CD4-positive, alpha-beta memory T cell (primary cell): ENCODE measurements at regions not wholly inside any gene's neighbourhood (a gene's known extent, or its start where the extent isn't known, plus 50 kb on each side); places are given as distances from the start of the nearest gene placed in this dataset.
A peak's percentile ranks its signal among the peaks of the same experiment; 100 is the strongest.

Source experiments
- CTCF ChIA-PET: fragments of 350-600 bp; sonication (Branson Sonifier 250); formaldehyde crosslinking; loops from one replicate; lab custom pipeline; 2021; ENCODE audit warnings: inconsistent platforms; ENCODE audit not compliant: partially characterized antibody; lab: Charles Lee
- POLR2A ChIA-PET: fragments of 350-600 bp; sonication (Branson Sonifier 250); formaldehyde crosslinking; loops from one replicate; lab custom pipeline; 2021; ENCODE audit not compliant: partially characterized antibody; lab: Charles Lee
- DNase-seq, 5 donors: peaks; one replicate each; pipeline versions ENCODE4 v3.0.0 to v3.0.0-alpha.2; 2020 to 2022; ENCODE audit warnings: mixed read lengths in 1 of 5
- H3K27ac ChIP-seq: one replicate; pipeline ENCODE4 v1.7.0; 2013; ENCODE audit warnings: low read depth, low read length
- H3K27me3 ChIP-seq: 2 replicates; pipeline ENCODE4 v1.7.0; 2013; ENCODE audit warnings: mild to moderate bottlenecking, low read length, moderate library complexity; ENCODE audit not compliant: insufficient read depth
- H3K36me3 ChIP-seq: 2 replicates; pipeline ENCODE4 v1.7.0; 2013; ENCODE audit warnings: mild to moderate bottlenecking, low read length, moderate library complexity; ENCODE audit not compliant: insufficient read depth
- H3K4me1 ChIP-seq: 2 replicates; pipeline ENCODE4 v1.7.0; 2013; ENCODE audit warnings: mild to moderate bottlenecking, low read length, moderate library complexity; ENCODE audit not compliant: insufficient read depth
- H3K4me3 ChIP-seq, 2 donors: one replicate each; pipeline ENCODE4 v1.7.0; 2013; ENCODE audit warnings: low read length in 2 of 2, mild to moderate bottlenecking in 1 of 2
- H3K9me3 ChIP-seq, 2 donors: one replicate each; pipeline ENCODE4 v1.7.0; 2013; ENCODE audit warnings: low read length in 2 of 2, control low read depth in 1 of 2; ENCODE audit not compliant: control insufficient read depth in 1 of 2
- H3K27ac Mint-ChIP-seq, 7 donors: one replicate each; pipeline ENCODE4 v1.8.0; 2020 to 2021; ENCODE audit warnings: mixed read lengths in 7 of 7, mild to moderate bottlenecking in 6 of 7, inconsistent platforms in 3 of 7, moderate library complexity in 3 of 7
- H3K27me3 Mint-ChIP-seq, 2 donors: one replicate each; pipeline ENCODE4 v1.8.0; 2020 to 2021; ENCODE audit warnings: mixed read lengths in 2 of 2
- H3K36me3 Mint-ChIP-seq, 2 donors: one replicate each; pipeline ENCODE4 v1.8.0; 2020 to 2021; ENCODE audit warnings: mixed read lengths in 2 of 2, inconsistent platforms in 1 of 2, mild to moderate bottlenecking in 1 of 2
- H3K4me1 Mint-ChIP-seq, 4 donors: one replicate each; pipeline ENCODE4 v1.8.0; 2020 to 2021; ENCODE audit warnings: mixed read lengths in 4 of 4, mild to moderate bottlenecking in 1 of 4
- H3K4me3 Mint-ChIP-seq, 8 donors: one replicate each; pipeline ENCODE4 v1.8.0; 2020 to 2021; ENCODE audit warnings: mixed read lengths in 8 of 8, mild to moderate bottlenecking in 7 of 8, moderate library complexity in 6 of 8, inconsistent platforms in 3 of 8
- H3K9me3 Mint-ChIP-seq, 8 donors: one replicate each; pipeline ENCODE4 v1.8.0; 2020 to 2021; ENCODE audit warnings: mixed read lengths in 8 of 8, mild to moderate bottlenecking in 5 of 8, inconsistent platforms in 3 of 8, moderate library complexity in 1 of 8
- intact Hi-C: fragments of 100-400 bp; cut with micrococcal nuclease; formaldehyde crosslinking; loops from one replicate; pipeline ENCODE4 v1.15.1; 2023

- H3K36me3 ChIP-seq = no peaks in the 10 kb centered on the region
- no peak for DNase-seq
- H3K27me3 ChIP-seq = no peaks in the 10 kb centered on the region
- no peaks in the 10 kb centered on the region for H3K4me1 ChIP-seq
- no peak overlapping the region for H3K4me3 ChIP-seq
- CTCF ChIA-PET = no interaction called here
- Mint-ChIP-seq H3K9me3 (peaks cover 2 to 11% (median 4%) of the 10 kb centered on the region in 8 donors), H3K27ac (no peak overlapping the region), H3K4me1 (no peaks in the 10 kb centered on the region), H3K27me3 (no peaks in the 10 kb centered on the region), H3K4me3 (no peak overlapping the region), H3K36me3 (no peaks in the 10 kb centered on the region)
- POLR2A ChIA-PET = no interaction called here
- no peaks in the 10 kb centered on the region for H3K9me3 ChIP-seq
- no peak overlapping the region for H3K27ac ChIP-seq
- intact Hi-C loops = no loop called here
Measured at GRCh38 chr1:218636548-218636947, 291.4 kb downstream of the TGFB2 start.

DNA sequence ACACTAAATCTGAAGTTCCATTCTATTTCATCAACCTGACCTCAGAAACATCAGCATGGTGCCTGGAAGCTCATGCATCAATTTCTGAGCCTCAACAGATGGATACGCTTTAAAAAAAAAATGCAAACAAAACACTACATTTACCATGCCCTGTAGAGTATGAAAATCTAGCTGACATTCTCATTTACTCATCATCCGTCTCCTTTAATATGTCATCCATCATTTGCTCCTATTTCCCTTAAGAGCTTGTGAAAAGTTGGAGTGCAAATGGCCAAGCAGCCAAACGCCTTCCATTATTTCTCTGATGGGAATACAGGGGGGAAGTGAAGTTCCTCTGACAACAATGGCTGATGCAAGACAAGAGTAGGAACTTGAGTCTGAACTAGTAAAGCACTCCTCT is 295.0 kb downstream of the TGFB2 start:
- H3K27ac ChIP-seq = no peak overlapping the region
- CTCF ChIA-PET = no interaction called here
- H3K4me1 ChIP-seq = no peaks in the 10 kb centered on the region
- Mint-ChIP-seq H3K27me3 (no peaks in the 10 kb centered on the region), H3K4me1 (no peaks in the 10 kb centered on the region), H3K9me3 (peaks cover 0 to 2% (median 0%) of the 10 kb centered on the region in 8 donors), H3K27ac (no peak overlapping the region), H3K36me3 (no peaks in the 10 kb centered on the region), H3K4me3 (no peak overlapping the region)
- no peaks in the 10 kb centered on the region for H3K27me3 ChIP-seq
- POLR2A ChIA-PET = no interaction called here
- intact Hi-C loops = no loop called here
- no peak for DNase-seq
- no peaks in the 10 kb centered on the region for H3K36me3 ChIP-seq
- H3K9me3 ChIP-seq = no peaks in the 10 kb centered on the region
- no peak overlapping the region for H3K4me3 ChIP-seq

- Histone ChIP-seq H3K27me3 (no peaks in the 10 kb centered on the region), H3K36me3 (no peaks in the 10 kb centered on the region), H3K4me3 (no peak overlapping the region), H3K9me3 (no peaks in the 10 kb centered on the region), H3K4me1 (no peaks in the 10 kb centered on the region), H3K27ac (no peak overlapping the region)
- no peak overlapping the region for H3K4me3 Mint-ChIP-seq
- no peaks in the 10 kb centered on the region for H3K36me3 Mint-ChIP-seq
- peaks cover 0 to 2% (median 0%) of the 10 kb centered on the region in 8 donors for H3K9me3 Mint-ChIP-seq
- H3K4me1 Mint-ChIP-seq = no peaks in the 10 kb centered on the region
- no peak for DNase-seq
- intact Hi-C loops = no loop called here
- H3K27me3 Mint-ChIP-seq = no peaks in the 10 kb centered on the region
- no peak overlapping the region for H3K27ac Mint-ChIP-seq
- ChIA-PET POLR2A (no interaction called here), CTCF (no interaction called here)
Measured at GRCh38 chr1:218642033-218642948, 297.2 kb downstream of the TGFB2 start.

GRCh38 chr1:218643281-218643680 is 298.1 kb downstream of the TGFB2 start:
- Histone ChIP-seq H3K4me3 (no peak overlapping the region), H3K27me3 (no peaks in the 10 kb centered on the region), H3K9me3 (no peaks in the 10 kb centered on the region), H3K4me1 (no peaks in the 10 kb centered on the region), H3K36me3 (no peaks in the 10 kb centered on the region), H3K27ac (no peak overlapping the region)
- no peak for DNase-seq
- CTCF ChIA-PET = interaction anchor here (0.9 kb wide), 1 partner anchor 1269 kb away, joined by 3 read pairs; no protein-coding TSS in a partner anchor
- Mint-ChIP-seq H3K27ac (no peak overlapping the region), H3K27me3 (no peaks in the 10 kb centered on the region), H3K9me3 (peaks cover 0 to 2% (median 0%) of the 10 kb centered on the region in 8 donors), H3K36me3 (no peaks in the 10 kb centered on the region), H3K4me3 (no peak overlapping the region), H3K4me1 (no peaks in the 10 kb centered on the region)
- intact Hi-C loops = no loop called here
- POLR2A ChIA-PET = no interaction called here

GRCh38 chr1:218643926-218644325 is 298.8 kb downstream of the TGFB2 start:
- no peaks in the 10 kb centered on the region for H3K9me3 ChIP-seq
- no peaks in the 10 kb centered on the region for H3K4me1 ChIP-seq
- DNase-seq = no peak
- POLR2A ChIA-PET = no interaction called here
- no peak overlapping the region for H3K27ac ChIP-seq
- H3K27me3 ChIP-seq = no peaks in the 10 kb centered on the region
- H3K4me3 Mint-ChIP-seq = no peak overlapping the region
- CTCF ChIA-PET = interaction anchor here (0.9 kb wide), 1 partner anchor 1270 kb away, joined by 3 read pairs; no protein-coding TSS in a partner anchor
- H3K4me1 Mint-ChIP-seq = no peaks in the 10 kb centered on the region
- intact Hi-C loops = no loop called here
- peaks cover 0 to 2% (median 0%) of the 10 kb centered on the region in 8 donors for H3K9me3 Mint-ChIP-seq
- H3K27me3 Mint-ChIP-seq = no peaks in the 10 kb centered on the region
- H3K4me3 ChIP-seq = no peak overlapping the region
- H3K27ac Mint-ChIP-seq = no peak overlapping the region
- no peaks in the 10 kb centered on the region for H3K36me3 Mint-ChIP-seq
- H3K36me3 ChIP-seq = no peaks in the 10 kb centered on the region

DNA sequence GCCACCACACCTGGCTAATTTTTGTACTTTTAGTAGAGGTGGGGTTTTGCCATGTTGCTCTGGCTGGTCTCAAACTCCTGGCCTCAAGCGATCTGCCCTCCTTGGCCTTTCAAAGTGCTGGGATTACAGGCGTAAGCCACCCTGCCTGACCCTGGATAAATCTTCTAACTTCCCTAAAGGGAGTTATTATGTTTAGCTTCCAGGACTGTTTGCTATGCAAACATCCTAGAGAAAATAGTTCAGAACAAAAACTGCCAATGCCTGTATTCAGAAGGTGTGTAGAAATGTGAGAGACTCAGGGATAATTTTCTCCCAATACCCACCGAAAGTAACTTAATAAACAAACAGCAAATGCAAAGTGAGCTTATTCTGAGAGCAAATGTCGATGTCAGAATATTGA is 301.2 kb downstream of the TGFB2 start:
- Histone ChIP-seq H3K4me3 (no peak overlapping the region), H3K4me1 (no peaks in the 10 kb centered on the region), H3K36me3 (no peaks in the 10 kb centered on the region), H3K27ac (no peak overlapping the region), H3K27me3 (no peaks in the 10 kb centered on the region), H3K9me3 (no peaks in the 10 kb centered on the region)
- intact Hi-C loops = no loop called here
- Mint-ChIP-seq H3K36me3 (no peaks in the 10 kb centered on the region), H3K9me3 (peaks cover 0 to 5% (median 2%) of the 10 kb centered on the region in 8 donors), H3K4me1 (no peaks in the 10 kb centered on the region), H3K27me3 (no peaks in the 10 kb centered on the region), H3K27ac (no peak overlapping the region), H3K4me3 (no peak overlapping the region)
- POLR2A ChIA-PET = no interaction called here
- DNase-seq = no peak
- CTCF ChIA-PET = no interaction called here

- Mint-ChIP-seq H3K27me3 (peaks cover 2% of the 10 kb centered on the region in 2 donors), H3K4me1 (no peaks in the 10 kb centered on the region), H3K4me3 (no peak overlapping the region), H3K36me3 (no peaks in the 10 kb centered on the region), H3K27ac (peak overlapping the region in 1 of 7 donors; percentile 39), H3K9me3 (peaks cover 0 to 3% (median under 1%) of the 10 kb centered on the region in 8 donors)
- ChIA-PET CTCF (no interaction called here), POLR2A (no interaction called here)
- Histone ChIP-seq H3K4me1 (no peaks in the 10 kb centered on the region), H3K27me3 (no peaks in the 10 kb centered on the region), H3K4me3 (no peak overlapping the region), H3K9me3 (no peaks in the 10 kb centered on the region), H3K36me3 (no peaks in the 10 kb centered on the region), H3K27ac (no peak overlapping the region)
- DNase-seq = no peak
- intact Hi-C loops = no loop called here
Measured at GRCh38 chr1:218656301-218657037, 311.3 kb downstream of the TGFB2 start.
